ENCODE measurements at regions not wholly inside any gene's neighbourhood (a gene's known extent, or its start where the extent isn't known, plus 50 kb on each side); places are given as distances from the start of the nearest gene placed in this dataset.

- ATAC-seq (no peak), DNase-seq (no peak)
- H3K9me3 Mint-ChIP-seq: peaks cover 10 to 19% of the 10 kb centered on the region in 2 donors
- H3K27ac Mint-ChIP-seq: no peak overlapping the region
- no peaks in the 10 kb centered on the region for H3K27me3 Mint-ChIP-seq (ENCODE audit: low read depth in 2 of 2)
- TF ChIP-seq, protein P1, sequence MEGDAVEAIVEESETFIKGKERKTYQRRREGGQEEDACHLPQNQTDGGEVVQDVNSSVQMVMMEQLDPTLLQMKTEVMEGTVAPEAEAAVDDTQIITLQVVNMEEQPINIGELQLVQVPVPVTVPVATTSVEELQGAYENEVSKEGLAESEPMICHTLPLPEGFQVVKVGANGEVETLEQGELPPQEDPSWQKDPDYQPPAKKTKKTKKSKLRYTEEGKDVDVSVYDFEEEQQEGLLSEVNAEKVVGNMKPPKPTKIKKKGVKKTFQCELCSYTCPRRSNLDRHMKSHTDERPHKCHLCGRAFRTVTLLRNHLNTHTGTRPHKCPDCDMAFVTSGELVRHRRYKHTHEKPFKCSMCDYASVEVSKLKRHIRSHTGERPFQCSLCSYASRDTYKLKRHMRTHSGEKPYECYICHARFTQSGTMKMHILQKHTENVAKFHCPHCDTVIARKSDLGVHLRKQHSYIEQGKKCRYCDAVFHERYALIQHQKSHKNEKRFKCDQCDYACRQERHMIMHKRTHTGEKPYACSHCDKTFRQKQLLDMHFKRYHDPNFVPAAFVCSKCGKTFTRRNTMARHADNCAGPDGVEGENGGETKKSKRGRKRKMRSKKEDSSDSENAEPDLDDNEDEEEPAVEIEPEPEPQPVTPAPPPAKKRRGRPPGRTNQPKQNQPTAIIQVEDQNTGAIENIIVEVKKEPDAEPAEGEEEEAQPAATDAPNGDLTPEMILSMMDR (IDR thresholded peaks at IDR 0.05): no peak
- H3K36me3 ChIP-seq (ENCODE audit: control insufficient read depth, insufficient read depth, low read length): no peaks in the 10 kb centered on the region
- H3K27me3 ChIP-seq (ENCODE audit: control insufficient read depth, insufficient read depth, low read length): no peaks in the 10 kb centered on the region
- H3K4me1 Mint-ChIP-seq: no peaks in the 10 kb centered on the region
- H3K9me3 ChIP-seq (ENCODE audit: control insufficient read depth, insufficient read depth, low read length): peaks cover 2% of the 10 kb centered on the region
- H3K36me3 Mint-ChIP-seq: no peaks in the 10 kb centered on the region
- no peaks in the 10 kb centered on the region for H3K4me1 ChIP-seq (ENCODE audit: control insufficient read depth, insufficient read depth, low read length)
- WGBS (ENCODE audit: insufficient coverage): 85% methylated on average over 3 of the region's 4 CpGs
- H3K27ac ChIP-seq (ENCODE audit: low read length): no peak overlapping the region
- intact Hi-C loops (cut with micrococcal nuclease): no loop called here
- no peak overlapping the region for H3K4me3 Mint-ChIP-seq
- no peak overlapping the region for H3K4me3 ChIP-seq (ENCODE audit: low read length)
Measured at GRCh38 chr13:90628471-90628870, 719.0 kb upstream of the MIR17HG start.

- H3K36me3 Mint-ChIP-seq: no peaks in the 10 kb centered on the region
- intact Hi-C loops (cut with micrococcal nuclease): no loop called here
- 100% methylated on average over 2 of the region's 3 CpGs for WGBS (ENCODE audit: insufficient coverage)
Measured at GRCh38 chr13:90630716-90631115, 716.8 kb upstream of the MIR17HG start.

GRCh38 chr13:90632184-90632583, 715.3 kb upstream of the MIR17HG start:
- Histone ChIP-seq H3K27me3 (ENCODE audit: control insufficient read depth, insufficient read depth, low read length) (no peaks in the 10 kb centered on the region), H3K4me1 (ENCODE audit: control insufficient read depth, insufficient read depth, low read length) (no peaks in the 10 kb centered on the region), H3K27ac (ENCODE audit: low read length) (no peak overlapping the region), H3K9me3 (ENCODE audit: control insufficient read depth, insufficient read depth, low read length) (peaks cover 2% of the 10 kb centered on the region), H3K36me3 (ENCODE audit: control insufficient read depth, insufficient read depth, low read length) (no peaks in the 10 kb centered on the region), H3K4me3 (ENCODE audit: low read length) (no peak overlapping the region)
- H3K27me3 Mint-ChIP-seq (ENCODE audit: low read depth in 2 of 2): no peaks in the 10 kb centered on the region
- H3K27ac Mint-ChIP-seq: no peak overlapping the region
- intact Hi-C loops (cut with micrococcal nuclease): no loop called here
- 73% methylated on average over 3 of the region's 3 CpGs for WGBS (ENCODE audit: insufficient coverage)
- ATAC-seq: no peak
- H3K36me3 Mint-ChIP-seq: no peaks in the 10 kb centered on the region
- TF ChIP-seq, protein P1 (IDR thresholded peaks at IDR 0.05): no peak
- H3K9me3 Mint-ChIP-seq: peaks cover 10 to 18% of the 10 kb centered on the region in 2 donors
- DNase-seq: no peak
- H3K4me3 Mint-ChIP-seq: no peak overlapping the region
- no peaks in the 10 kb centered on the region for H3K4me1 Mint-ChIP-seq

More at GRCh38 chr13:90630716-90631115, 716.8 kb upstream of the MIR17HG start:
- no peaks in the 10 kb centered on the region for H3K27me3 ChIP-seq (ENCODE audit: control insufficient read depth, insufficient read depth, low read length)
- Mint-ChIP-seq H3K4me1 (no peaks in the 10 kb centered on the region), H3K27me3 (ENCODE audit: low read depth in 2 of 2) (no peaks in the 10 kb centered on the region), H3K27ac (no peak overlapping the region), H3K9me3 (peaks cover 10 to 18% of the 10 kb centered on the region in 2 donors), H3K4me3 (no peak overlapping the region)
- no peak overlapping the region for H3K27ac ChIP-seq (ENCODE audit: low read length)
- ATAC-seq: no peak
- no peaks in the 10 kb centered on the region for H3K36me3 ChIP-seq (ENCODE audit: control insufficient read depth, insufficient read depth, low read length)
- no peaks in the 10 kb centered on the region for H3K4me1 ChIP-seq (ENCODE audit: control insufficient read depth, insufficient read depth, low read length)
- no peak overlapping the region for H3K4me3 ChIP-seq (ENCODE audit: low read length)
- TF ChIP-seq, protein P1 (IDR thresholded peaks at IDR 0.05): no peak
- peaks cover 2% of the 10 kb centered on the region for H3K9me3 ChIP-seq (ENCODE audit: control insufficient read depth, insufficient read depth, low read length)
- no peak for DNase-seq

DNA sequence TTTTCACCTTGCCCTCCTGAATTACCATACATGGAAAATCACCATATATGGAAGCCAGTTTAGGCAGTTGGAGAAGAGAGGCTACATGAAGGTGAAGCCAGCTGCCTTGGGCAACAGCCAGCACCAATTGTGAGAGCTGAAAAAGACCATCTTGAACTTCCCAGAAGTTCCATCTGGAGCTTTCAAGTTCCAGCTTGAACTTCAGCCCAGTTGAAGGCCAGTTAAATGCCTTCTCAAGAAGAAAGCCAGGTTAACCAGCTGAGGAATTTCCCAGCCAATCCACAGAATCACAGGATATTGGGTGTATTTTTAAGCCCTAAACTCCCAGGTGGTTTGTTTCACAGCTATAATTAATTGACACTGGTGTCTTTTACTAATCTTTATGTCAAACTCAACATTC, 713.6 kb upstream of the MIR17HG start:
- DNase-seq: no peak
- ATAC-seq: no peak
- no peaks in the 10 kb centered on the region for H3K4me1 ChIP-seq (ENCODE audit: control insufficient read depth, insufficient read depth, low read length)
- H3K27ac ChIP-seq (ENCODE audit: low read length): no peak overlapping the region
- no peak overlapping the region for H3K4me3 ChIP-seq (ENCODE audit: low read length)
- H3K36me3 ChIP-seq (ENCODE audit: control insufficient read depth, insufficient read depth, low read length): no peaks in the 10 kb centered on the region
- H3K27ac Mint-ChIP-seq: no peak overlapping the region
- TF ChIP-seq, protein P1 (IDR thresholded peaks at IDR 0.05): no peak
- no peak overlapping the region for H3K4me3 Mint-ChIP-seq
- no peaks in the 10 kb centered on the region for H3K27me3 ChIP-seq (ENCODE audit: control insufficient read depth, insufficient read depth, low read length)
- H3K36me3 Mint-ChIP-seq: no peaks in the 10 kb centered on the region
- H3K9me3 ChIP-seq (ENCODE audit: control insufficient read depth, insufficient read depth, low read length): no peaks in the 10 kb centered on the region
- intact Hi-C loops (cut with micrococcal nuclease): no loop called here
- H3K9me3 Mint-ChIP-seq: peaks cover 11 to 14% of the 10 kb centered on the region in 2 donors
- H3K27me3 Mint-ChIP-seq (ENCODE audit: low read depth in 2 of 2): no peaks in the 10 kb centered on the region
- no peaks in the 10 kb centered on the region for H3K4me1 Mint-ChIP-seq
